Renal cortical epithelial cell (primary cell): ENCODE measurements at regions not wholly inside any gene's neighbourhood (a gene's known extent, or its start where the extent isn't known, plus 50 kb on each side); places are given as distances from the start of the nearest gene placed in this dataset.

Experiments
- DNase-seq: peaks from one replicate; pipeline ENCODE4 v3.0.0-alpha.2; 2011; ENCODE audit warnings: low read depth

- no peak for DNase-seq
Measured at GRCh38 chr14:100467046-100467750, 120.0 kb downstream of the BEGAIN start.

DNA sequence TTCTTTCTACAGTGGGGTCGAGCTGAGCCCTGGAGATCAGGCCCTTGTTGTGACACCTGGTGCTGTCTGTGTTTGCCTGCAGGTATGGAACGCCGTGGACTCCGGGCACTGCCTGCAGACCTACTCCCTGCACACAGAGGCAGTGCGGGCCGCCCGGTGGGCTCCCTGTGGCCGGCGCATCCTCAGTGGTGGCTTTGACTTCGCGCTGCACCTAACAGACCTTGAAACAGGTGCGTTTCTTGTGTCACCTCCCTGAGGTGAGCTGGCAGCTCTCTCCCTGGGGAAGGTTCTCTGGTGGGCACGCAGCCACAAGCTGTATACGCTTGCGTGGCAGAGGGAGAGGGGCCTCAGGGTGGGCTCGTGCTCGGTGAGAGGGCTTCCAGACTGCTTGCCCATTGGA, 119.3 kb downstream of the BEGAIN start:
- no peak for DNase-seq

DNA sequence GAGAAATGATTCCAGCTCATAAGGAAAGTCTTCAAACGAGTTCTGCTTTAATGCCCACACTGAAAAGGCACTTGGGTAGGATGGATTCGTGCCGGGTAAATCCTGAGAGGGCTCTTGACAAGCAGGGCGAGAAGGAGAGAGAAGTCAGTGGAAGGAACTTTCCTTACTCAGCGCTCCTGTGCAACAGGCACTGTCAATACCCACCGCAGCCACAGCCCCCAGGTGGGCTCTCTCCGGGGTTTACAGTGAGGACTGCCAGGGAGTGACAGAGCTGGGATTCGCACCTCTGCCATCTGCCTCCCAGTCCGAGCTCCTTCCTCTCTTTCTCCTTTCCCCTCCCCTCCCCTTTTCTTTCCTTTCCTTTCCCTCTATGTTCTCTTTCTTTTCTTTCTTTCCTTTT, 118.7 kb downstream of the BEGAIN start:
- no peak for DNase-seq

DNA sequence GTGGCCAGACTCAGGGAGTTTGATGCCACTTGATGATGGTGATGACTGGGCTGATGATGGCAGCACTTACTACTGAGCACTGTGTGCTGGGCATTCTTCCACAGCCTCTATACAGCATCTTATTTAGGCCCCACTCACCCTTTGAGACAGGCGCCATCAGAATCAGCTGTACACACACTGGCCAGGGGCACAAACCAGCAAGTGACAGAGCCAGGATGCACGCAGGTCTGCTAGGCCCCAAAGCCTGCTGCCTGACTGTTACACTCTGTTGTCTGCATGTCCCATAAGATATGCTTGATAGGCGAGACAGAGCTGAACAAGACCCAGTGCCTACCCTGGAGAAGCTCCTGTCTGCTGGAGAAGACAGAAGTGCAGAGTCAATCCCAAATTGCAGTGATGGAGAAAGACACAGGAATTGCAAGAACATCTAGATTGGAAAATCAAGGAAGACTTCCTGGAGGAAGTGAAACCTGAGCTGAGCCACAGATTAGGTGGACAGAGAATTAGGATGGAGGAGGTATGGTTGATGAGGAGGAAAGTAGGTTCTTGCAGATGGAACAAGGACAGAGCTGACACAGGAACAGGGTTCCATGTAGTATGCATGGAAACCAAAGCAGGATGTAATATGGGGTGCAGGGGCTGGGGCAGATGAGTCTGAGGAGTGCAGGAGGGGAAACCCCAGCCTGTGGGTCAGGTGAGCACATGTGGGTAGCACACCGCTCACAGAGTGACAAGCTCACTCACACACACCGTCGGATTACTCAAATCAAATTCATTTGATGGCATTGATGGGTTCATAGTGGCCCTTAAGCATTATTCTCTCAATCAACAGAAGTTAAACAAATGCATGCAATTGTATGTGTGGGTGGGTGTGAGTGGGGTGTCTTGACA, 117.3 kb downstream of the BEGAIN start:
- DNase-seq: no peak

GRCh38 chr14:100470523-100470897, 116.7 kb downstream of the BEGAIN start:
- no peak for DNase-seq

GRCh38 chr14:100471441-100472093, 115.7 kb downstream of the BEGAIN start:
- no peak for DNase-seq

GRCh38 chr14:100472094-100472455, 115.1 kb downstream of the BEGAIN start:
- no peak for DNase-seq

- no peak for DNase-seq
Measured at GRCh38 chr14:100472491-100472890, 114.7 kb downstream of the BEGAIN start.

- DNase-seq: no peak
Measured at GRCh38 chr14:100473249-100473648, 114.0 kb downstream of the BEGAIN start.

GRCh38 chr14:100474196-100474595, 113.0 kb downstream of the BEGAIN start:
- no peak for DNase-seq

DNA sequence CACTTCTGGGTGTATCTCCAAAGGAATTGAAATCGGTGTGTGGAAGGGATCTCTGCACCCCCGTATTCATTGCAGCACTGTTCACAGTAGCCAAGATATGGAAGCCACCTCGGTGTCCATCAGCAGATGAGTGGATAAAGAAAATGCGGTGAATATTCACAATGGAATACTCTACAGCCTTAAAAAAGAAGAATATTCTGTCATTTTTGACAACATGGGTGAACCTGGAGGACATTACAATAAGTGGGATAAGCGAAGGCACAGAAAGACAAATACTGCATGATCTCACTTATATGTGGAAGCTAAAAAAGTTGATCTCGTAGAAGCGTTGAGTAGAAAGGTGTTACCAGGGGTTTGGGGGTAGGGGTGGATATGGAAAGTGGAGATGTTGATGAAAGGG, 111.9 kb downstream of the BEGAIN start:
- no peak for DNase-seq

GRCh38 chr14:100476012-100476822, 111.0 kb downstream of the BEGAIN start:
- DNase-seq: peak; percentile 81

- no peak for DNase-seq
Measured at GRCh38 chr14:100484531-100485267, 102.5 kb downstream of the BEGAIN start.

DNA sequence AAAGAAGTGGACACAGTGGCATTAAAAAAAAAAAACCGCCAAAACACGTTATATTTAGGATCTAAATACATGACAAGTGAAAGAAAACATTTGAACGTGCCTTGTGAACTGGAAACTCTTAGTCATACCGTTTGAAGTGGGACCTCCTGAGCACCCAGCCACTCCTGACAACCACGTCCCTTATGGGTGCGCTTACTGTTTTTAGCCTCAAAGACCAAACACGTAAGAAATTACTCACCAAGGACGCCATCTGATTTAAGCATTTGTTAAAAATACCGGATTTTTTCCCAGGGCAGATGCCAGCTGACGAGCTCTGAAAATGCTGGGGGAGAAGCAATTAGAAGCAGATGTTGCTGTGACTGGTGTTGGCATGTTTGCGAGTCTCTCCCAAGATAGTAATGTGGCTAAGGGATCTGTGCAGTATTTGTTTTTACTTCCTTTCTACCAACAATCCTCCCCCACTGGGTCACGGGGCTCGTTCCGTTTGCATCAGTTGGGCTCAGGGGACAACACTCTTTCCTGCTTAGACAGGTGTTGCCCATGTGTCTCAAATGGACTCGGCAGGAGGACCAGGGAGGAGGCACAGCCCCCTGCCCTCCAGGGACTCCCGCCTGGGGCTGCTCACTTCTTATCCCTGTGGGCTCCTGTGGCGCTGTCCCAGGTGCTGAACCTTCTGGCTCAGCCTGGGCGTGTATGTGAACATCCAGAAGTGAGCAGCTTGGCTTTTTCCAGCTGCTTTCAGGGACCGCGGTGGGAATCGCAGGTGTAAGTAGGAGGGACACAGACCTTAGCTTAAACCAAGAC, 101.0 kb downstream of the BEGAIN start:
- peak; percentile 25 for DNase-seq
